HG03135 (cell line): ENCODE measurements at regions not wholly inside any gene's neighbourhood (a gene's known extent, or its start where the extent isn't known, plus 50 kb on each side); places are given as distances from the start of the nearest gene placed in this dataset.
A peak's percentile ranks its signal among the peaks of the same experiment; 100 is the strongest.
"Not testable (repeated sequence)": the region's sequence is repeated elsewhere in the genome, so short reads cannot be mapped to it uniquely, and the experiment has no call there.

Source experiments
- ATAC-seq: cut with Tn5 transposase; IDR thresholded peaks from one replicate; pipeline ENCODE4 v1.9.1; 2021; ENCODE audit warnings: mild to moderate bottlenecking, moderate library complexity; ENCODE audit not compliant: unreplicated experiment

DNA sequence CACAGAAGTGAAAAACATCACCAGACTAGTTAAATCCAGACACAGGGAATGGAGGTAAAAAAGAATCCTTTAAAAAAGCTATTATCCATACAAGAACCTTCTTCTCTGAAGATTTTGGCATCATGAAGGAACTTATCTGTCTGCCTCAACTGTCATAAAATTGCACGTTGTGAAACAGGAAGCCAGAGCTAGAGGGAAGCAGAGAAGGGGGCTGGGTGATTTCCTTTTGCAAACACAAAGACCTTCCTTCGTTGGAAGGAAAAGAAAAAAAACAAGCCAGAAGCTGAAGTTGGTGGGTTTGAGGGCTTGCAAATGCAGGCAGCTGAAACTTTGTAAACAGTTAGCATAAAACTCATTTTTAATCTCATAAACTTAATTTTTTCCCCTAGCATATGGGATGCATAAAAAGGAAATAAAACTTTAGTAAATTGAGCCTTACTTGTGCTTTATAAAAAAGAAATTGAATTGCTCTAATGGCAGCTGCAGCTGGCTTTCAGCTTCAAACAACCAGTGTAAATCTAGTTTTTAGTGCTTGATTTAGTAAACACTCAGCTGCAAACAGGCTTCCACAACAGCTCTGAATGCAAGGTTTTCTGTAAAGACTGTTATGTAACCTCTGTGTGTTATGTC, 101.6 kb downstream of the OTUD1 start:
- ATAC-seq: no peak

DNA sequence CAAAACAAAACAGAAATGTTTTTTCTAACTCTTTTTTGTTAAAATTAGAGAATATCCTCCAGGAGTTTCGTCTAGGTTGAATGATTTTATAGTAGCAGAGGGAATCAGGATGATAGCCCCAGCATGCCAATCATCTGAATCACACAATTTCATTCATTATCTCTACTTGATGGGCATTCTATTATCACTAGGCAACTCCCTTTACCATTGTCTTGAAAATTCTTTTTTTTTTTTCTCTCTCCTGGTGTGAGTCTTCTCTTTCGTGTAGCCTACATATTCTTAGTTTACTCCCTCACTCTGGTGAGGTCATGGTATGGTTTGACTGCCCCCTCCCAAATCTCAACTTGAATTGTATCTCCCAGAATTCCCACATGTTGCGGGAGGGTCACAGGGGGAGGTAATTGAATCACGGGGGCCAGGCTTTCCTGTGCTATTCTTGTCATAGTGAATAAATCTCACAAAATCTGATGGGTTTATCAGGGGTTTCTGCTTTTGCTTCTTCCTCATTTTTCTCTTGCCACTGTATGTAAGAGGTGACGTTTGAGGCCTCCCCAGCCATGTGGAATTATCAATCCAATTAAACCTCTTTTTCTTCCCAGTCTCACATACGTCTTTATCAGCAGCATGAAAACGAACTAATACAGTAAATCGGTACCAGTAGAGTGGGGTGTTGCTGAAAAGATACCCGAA, 105.0 kb downstream of the OTUD1 start:
- ATAC-seq: no peak

DNA sequence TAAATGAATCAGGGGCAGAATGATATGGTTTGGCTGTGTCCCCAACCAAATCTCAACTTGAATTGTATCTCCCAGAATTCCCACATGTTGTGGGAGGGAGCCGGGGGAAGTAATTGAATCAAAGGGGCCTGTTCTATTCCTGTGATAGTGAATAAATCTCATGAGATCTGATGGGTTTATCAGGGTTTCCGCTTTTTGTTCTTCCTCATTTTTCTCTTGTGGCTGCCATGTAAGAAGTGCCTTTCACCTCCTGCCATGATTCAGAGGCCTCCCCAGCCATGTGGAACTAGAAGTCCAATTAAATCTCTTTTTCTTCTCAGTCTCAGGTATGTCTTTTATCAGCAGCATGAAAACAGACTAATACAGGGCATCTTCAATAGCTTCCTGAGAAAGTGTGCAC, 107.0 kb downstream of the OTUD1 start:
- ATAC-seq: not testable (repeated sequence)

- no peak for ATAC-seq
Measured at GRCh38 chr10:23556727-23557440, 118.0 kb downstream of the OTUD1 start.

- no peak for ATAC-seq
Measured at GRCh38 chr10:23557777-23558176, 118.9 kb downstream of the OTUD1 start.

DNA sequence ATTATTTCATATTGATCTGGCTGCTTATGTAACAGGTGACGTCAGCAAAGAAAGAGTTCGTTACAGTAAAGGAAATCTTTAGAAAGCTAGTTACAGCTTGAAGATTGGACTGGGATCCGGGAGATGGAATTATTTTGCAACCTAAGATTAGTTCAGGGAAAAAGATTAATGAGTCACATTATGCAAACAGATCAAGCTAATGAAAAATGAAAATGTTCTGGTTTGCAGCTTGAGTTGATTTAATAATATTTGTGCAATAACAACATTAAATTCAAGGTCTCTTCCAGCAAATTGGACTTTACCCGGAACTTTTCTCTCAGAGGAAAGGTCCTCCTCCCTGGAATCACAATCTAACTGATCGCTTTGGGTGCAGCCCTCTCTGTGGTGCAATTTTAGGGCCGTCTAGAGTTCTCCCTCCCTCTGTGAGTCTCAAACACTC, 119.5 kb downstream of the OTUD1 start:
- no peak for ATAC-seq

GRCh38 chr10:23568996-23569395, 130.1 kb downstream of the OTUD1 start:
- ATAC-seq: no peak

DNA sequence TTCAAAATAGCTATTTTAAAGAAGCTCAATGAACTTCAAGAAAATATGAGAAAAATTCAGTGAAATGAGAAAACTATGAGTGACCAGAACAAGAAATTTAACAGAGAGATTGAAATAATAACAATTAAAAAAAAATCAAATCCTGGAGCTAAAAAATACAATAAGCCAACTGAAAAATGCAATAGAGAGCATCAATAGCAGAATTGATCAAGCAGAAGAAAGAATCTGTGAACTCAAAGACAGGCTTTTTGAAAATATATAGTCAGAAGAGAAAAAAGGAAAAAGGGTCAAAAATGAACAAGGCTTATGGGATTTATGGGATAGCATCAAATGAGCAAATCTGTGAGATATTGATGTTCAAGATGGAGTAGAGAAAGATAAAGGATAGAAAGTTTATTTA, 133.0 kb downstream of the OTUD1 start:
- ATAC-seq: no peak

- ATAC-seq: no peak
Measured at GRCh38 chr10:23581906-23582450, 143.1 kb downstream of the OTUD1 start.

- no peak for ATAC-seq
Measured at GRCh38 chr10:23584396-23584795, 145.5 kb downstream of the OTUD1 start.

- no peak for ATAC-seq
Measured at GRCh38 chr10:23585186-23585585, 146.3 kb downstream of the OTUD1 start.

GRCh38 chr10:23585666-23586065, 146.8 kb downstream of the OTUD1 start:
- no peak for ATAC-seq

DNA sequence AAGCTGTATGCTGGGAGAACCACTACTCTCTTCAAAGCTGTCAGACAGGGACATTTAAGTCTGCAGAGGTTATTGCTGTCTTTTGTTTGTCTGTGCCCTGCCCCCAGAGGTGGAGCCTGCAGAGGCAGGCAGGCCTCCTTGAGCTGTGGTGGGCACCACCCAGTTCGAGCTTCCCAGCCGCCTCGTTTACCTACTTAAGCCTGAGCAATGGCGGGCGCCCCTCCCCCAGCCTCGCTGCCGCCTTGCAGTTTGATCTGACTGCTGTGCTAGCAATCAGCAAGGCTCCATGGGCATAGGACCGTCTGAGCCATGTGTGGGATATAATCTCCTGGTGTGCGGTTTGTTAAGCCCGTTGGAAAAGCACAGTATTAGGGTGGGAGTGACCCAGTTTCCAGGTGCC, 156.4 kb downstream of the OTUD1 start:
- ATAC-seq: not testable (repeated sequence)

- ATAC-seq: no peak
Measured at GRCh38 chr10:23604613-23605012, 165.7 kb downstream of the OTUD1 start.

DNA sequence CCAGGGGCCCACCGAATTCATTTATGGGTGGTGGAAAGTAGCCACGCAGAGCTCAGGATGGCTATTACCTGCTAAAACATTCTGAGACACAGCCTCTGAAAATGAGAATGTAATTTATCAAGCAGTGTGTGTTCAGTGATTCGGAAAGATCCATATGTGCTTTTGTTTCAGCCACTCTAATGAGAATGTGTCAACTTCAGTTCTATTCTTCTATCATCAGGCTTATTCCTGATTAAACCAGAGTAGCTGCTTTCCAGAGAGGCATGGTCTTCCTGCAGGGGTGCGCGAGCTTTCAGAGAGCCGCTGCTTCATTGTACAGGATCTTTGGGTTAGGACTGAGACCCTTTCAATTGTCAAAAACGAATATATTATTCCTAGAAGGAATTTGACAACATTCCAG, 167.6 kb downstream of the OTUD1 start:
- no peak for ATAC-seq

- ATAC-seq: no peak
Measured at GRCh38 chr10:23608926-23609325, 170.1 kb downstream of the OTUD1 start.

- no peak for ATAC-seq
Measured at GRCh38 chr10:23610626-23611307, 171.9 kb downstream of the OTUD1 start.

GRCh38 chr10:23611308-23612029, 172.6 kb downstream of the OTUD1 start:
- ATAC-seq: no peak

GRCh38 chr10:23613900-23614299, 175.0 kb downstream of the OTUD1 start:
- peak; percentile 72 for ATAC-seq

DNA sequence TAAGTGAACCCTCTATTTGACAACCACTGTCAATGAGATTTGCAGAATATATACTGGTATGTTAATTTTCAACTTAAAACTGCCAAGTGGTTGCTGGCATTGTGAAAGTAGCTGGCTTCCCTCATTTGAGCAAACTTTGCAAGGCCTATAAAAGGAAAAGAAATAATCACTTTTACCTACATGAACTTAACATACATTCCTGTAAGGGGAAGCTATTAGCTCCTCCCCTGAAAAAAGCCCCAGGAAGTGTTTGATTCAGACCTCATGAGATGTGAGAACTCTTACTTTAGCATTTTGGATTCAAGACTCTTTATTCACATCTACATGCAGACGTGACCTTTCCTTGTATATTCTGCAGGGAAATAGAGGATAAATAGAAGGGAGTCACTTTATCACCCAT, 175.6 kb downstream of the OTUD1 start:
- peak; percentile 41 for ATAC-seq

- no peak for ATAC-seq
Measured at GRCh38 chr10:23630376-23630775, 191.5 kb downstream of the OTUD1 start.
